Stomach (tissue), 8 donors: ENCODE measurements at regions not wholly inside any gene's neighbourhood (a gene's known extent, or its start where the extent isn't known, plus 50 kb on each side); places are given as distances from the start of the nearest gene placed in this dataset.

ENCODE experiments used
- DNase-seq, 2 donors: peaks; one replicate each; pipeline versions ENCODE4 v3.0.0 to v3.0.0-alpha.2; 2013 to 2019
- H3K27ac ChIP-seq, 5 donors: fragments of 200-600 bp in 4 of 5; sonication (generic) in 4 of 5; one replicate each; pipeline ENCODE4 v1.5.1; 2013 to 2019; ENCODE audit warnings: mild to moderate bottlenecking in 1 of 5, moderate library complexity in 1 of 5
- H3K27me3 ChIP-seq, 3 donors: fragments of 200-600 bp; sonication (generic); one replicate each; pipeline ENCODE4 v1.5.1; 2017 to 2019; ENCODE audit warnings: mixed run types in 1 of 3
- H3K36me3 ChIP-seq, 4 donors: fragments of 200-600 bp; sonication (generic); 1 replicate in 3 of 4; 2 replicates in 1 of 4; pipeline ENCODE4 v1.5.1; 2016 to 2019
- H3K4me1 ChIP-seq, 4 donors: fragments of 200-600 bp; sonication (generic); one replicate each; pipeline ENCODE4 v1.5.1; 2016 to 2019
- H3K4me3 ChIP-seq, 4 donors: fragments of 200-600 bp; sonication (generic) in 3 of 4; one replicate each; pipeline ENCODE4 v1.5.1; 2016 to 2019; ENCODE audit warnings: mild to moderate bottlenecking in 1 of 4
- H3K9me3 ChIP-seq, 4 donors: fragments of 200-600 bp; sonication (generic); one replicate each; pipeline ENCODE4 v1.5.1; 2016 to 2019
- CTCF ChIP-seq, 7 experiments: fragments of 450-650 bp in 4 of 7; fragments of 200-600 bp in 3 of 7; sonication (generic) in 3 of 7; IDR thresholded peaks; one replicate each; pipeline ENCODE4 v1.5.1; 2016 to 2019; ENCODE audit warnings: antibody characterized with exemption in 7 of 7, control low read depth in 2 of 7, mild to moderate bottlenecking in 1 of 7
- EP300 ChIP-seq: sonication (generic); formaldehyde crosslinking; IDR thresholded peaks from one replicate; pipeline ENCODE4 v1.6.1; 2017; ENCODE audit warnings: antibody characterized with exemption
- POLR2A ChIP-seq, 4 donors: fragments of 450-650 bp; IDR thresholded peaks; one replicate each; pipeline ENCODE4 v1.6.1; 2016; ENCODE audit warnings: antibody characterized with exemption in 4 of 4, control low read depth in 2 of 4, mild to moderate bottlenecking in 1 of 4, moderate library complexity in 1 of 4
- POLR2AphosphoS5 ChIP-seq, 3 donors: sonication (generic); formaldehyde crosslinking; IDR thresholded peaks; one replicate each; pipeline ENCODE4 v1.6.1; 2016; ENCODE audit warnings: antibody characterized with exemption in 3 of 3
- WGBS, 5 donors: extraction: QIAGEN DNeasy Blood & Tissue Kit in 3 of 5; methylation state at CpG; one replicate each; pipeline versions ENCODE4 v1.1.5 to v1.1.7; 2013 to 2018; 5-methylcytosine and 5-hydroxymethylcytosine counted together
- intact Hi-C: fragments of 100-400 bp; cut with DNase I; formaldehyde crosslinking; loops from one replicate; pipeline ENCODE4 v1.15.1; 2023; ENCODE audit warnings: low total_unique reads
- donor health status: healthy with polysubstance abuse.
- donor health status: Bipolar disorder and iron deficiency.
- donor health status: healthy.

GRCh38 chrX:17295791-17296190, 79.2 kb upstream of the NHS start:
- TF ChIP-seq CTCF (IDR thresholded peaks at IDR 0.05) (no peak), EP300 (no peak), POLR2AphosphoS5 (IDR thresholded peaks at IDR 0.05) (no peak), POLR2A (IDR thresholded peaks at IDR 0.05) (no peak)
- WGBS, 5 donors = 71 to 100% (median 100%) methylated on average over 1 of the region's 1 CpG
- no peaks in the 10 kb centered on the region for H3K36me3 ChIP-seq
- peaks cover 0 to 4% (median 0%) of the 10 kb centered on the region in 4 donors for H3K9me3 ChIP-seq
- H3K4me3 ChIP-seq = no peak overlapping the region
- no peak for DNase-seq
- H3K27me3 ChIP-seq = no peaks in the 10 kb centered on the region
- no peak overlapping the region for H3K27ac ChIP-seq
- intact Hi-C loops = no loop called here
- peaks cover 0 to 12% (median 5%) of the 10 kb centered on the region in 4 donors for H3K4me1 ChIP-seq

- intact Hi-C loops = no loop called here
- WGBS, 5 donors = 37 to 100% (median 94%) methylated on average over 1 of the region's 1 CpG
- DNase-seq = no peak
- Histone ChIP-seq H3K4me1 (no peaks in the 10 kb centered on the region), H3K9me3 (peaks cover 0 to 4% (median 0%) of the 10 kb centered on the region in 4 donors), H3K27me3 (no peaks in the 10 kb centered on the region), H3K27ac (no peak overlapping the region), H3K4me3 (no peak overlapping the region), H3K36me3 (no peaks in the 10 kb centered on the region)
- no peak for TF ChIP-seq POLR2A (IDR thresholded peaks at IDR 0.05)
- TF ChIP-seq CTCF (IDR thresholded peaks at IDR 0.05) = no peak
- TF ChIP-seq POLR2AphosphoS5 (IDR thresholded peaks at IDR 0.05) = no peak
- TF ChIP-seq EP300 = no peak
These were observed 76.4 kb upstream of the NHS start for GRCh38 chrX:17298564-17298963.

GRCh38 chrX:17299206-17299605, 75.8 kb upstream of the NHS start:
- H3K27me3 ChIP-seq = no peaks in the 10 kb centered on the region
- H3K36me3 ChIP-seq = no peaks in the 10 kb centered on the region
- TF ChIP-seq EP300 (no peak), CTCF (IDR thresholded peaks at IDR 0.05) (no peak), POLR2AphosphoS5 (IDR thresholded peaks at IDR 0.05) (no peak), POLR2A (IDR thresholded peaks at IDR 0.05) (no peak)
- DNase-seq = peak in 1 of 2 donors; percentile 33
- H3K9me3 ChIP-seq = peaks cover 0 to 4% (median 0%) of the 10 kb centered on the region in 4 donors
- WGBS, 5 donors = 52 to 81% (median 71%) methylated on average over 5 of the region's 5 CpGs
- no peaks in the 10 kb centered on the region for H3K4me1 ChIP-seq
- intact Hi-C loops = no loop called here
- H3K27ac ChIP-seq = no peak overlapping the region
- no peak overlapping the region for H3K4me3 ChIP-seq

- Histone ChIP-seq H3K27me3 (no peaks in the 10 kb centered on the region), H3K9me3 (no peaks in the 10 kb centered on the region), H3K4me1 (no peaks in the 10 kb centered on the region), H3K27ac (no peak overlapping the region), H3K4me3 (no peak overlapping the region), H3K36me3 (no peaks in the 10 kb centered on the region)
- WGBS, 5 donors = 86 to 93% (median 90%) methylated on average over 2 to 4 of the region's 4 CpGs
- no peak for DNase-seq
- TF ChIP-seq EP300 = no peak
- no peak for TF ChIP-seq POLR2AphosphoS5 (IDR thresholded peaks at IDR 0.05)
- TF ChIP-seq POLR2A (IDR thresholded peaks at IDR 0.05) = no peak
- no peak for TF ChIP-seq CTCF (IDR thresholded peaks at IDR 0.05)
- intact Hi-C loops = no loop called here
These were observed 51.6 kb upstream of the NHS start for GRCh38 chrX:17323397-17323796.
